OCI-LY3 (cell line): ENCODE measurements at regions not wholly inside any gene's neighbourhood (a gene's known extent, or its start where the extent isn't known, plus 50 kb on each side); places are given as distances from the start of the nearest gene placed in this dataset.

Source experiments
- H2AFZ ChIP-seq: fragments of 200-600, 300-600 bp; shearing (Covaris generic); 2 replicates; pipeline ENCODE4 v1.6.0; 2014; ENCODE audit warnings: antibody characterized with exemption, low read depth, low read length
- H3K27ac ChIP-seq: fragments of 200-600, 300-600 bp; sonication (generic); 2 replicates; pipeline ENCODE4 v1.5.1; 2014; ENCODE audit warnings: mild to moderate bottlenecking, low read length, moderate library complexity, mixed read lengths
- H3K27me3 ChIP-seq: fragments of 200-600, 300-600 bp; sonication (generic); 2 replicates; pipeline ENCODE4 v1.6.1; 2014; ENCODE audit warnings: low read depth, low read length, mixed read lengths
- H3K36me3 ChIP-seq: fragments of 200-600, 300-600 bp; sonication (generic); replicated peaks from 2 replicates; pipeline ENCODE3; 2014; ENCODE audit warnings: low read depth, low read length, mixed read lengths
- H3K4me1 ChIP-seq: fragments of 300-600, 200-600 bp; sonication (generic); 2 replicates; pipeline ENCODE4 v1.6.1; 2014; ENCODE audit warnings: low read length, mixed read lengths
- H3K4me2 ChIP-seq: fragments of 200-600, 300-600 bp; sonication (generic); 2 replicates; pipeline ENCODE4 v1.6.1; 2014; ENCODE audit warnings: low read length, mixed read lengths
- H3K4me3 ChIP-seq: fragments of 300-600, 200-600 bp; sonication (generic); 2 replicates; pipeline ENCODE4 v1.5.1; 2014; ENCODE audit warnings: antibody characterized with exemption, mild to moderate bottlenecking, low read length, moderate library complexity
- H3K79me2 ChIP-seq: fragments of 300-600, 200-600 bp; shearing (Covaris generic); 2 replicates; pipeline ENCODE4 v1.6.1; 2014; ENCODE audit warnings: mild to moderate bottlenecking, low read length, mixed read lengths
- H3K9ac ChIP-seq: fragments of 300-600, 200-600 bp; shearing (Covaris generic); 2 replicates; pipeline ENCODE4 v1.6.0; 2014; ENCODE audit warnings: mild to moderate bottlenecking, low read length, moderate library complexity
- H3K9me3 ChIP-seq: fragments of 200-600, 300-600 bp; shearing (Covaris generic); 2 replicates; pipeline ENCODE4 v1.6.1; 2014; ENCODE audit warnings: low read length, mixed read lengths; ENCODE audit not compliant: insufficient read depth
- H4K20me1 ChIP-seq: fragments of 200-600, 300-600 bp; sonication (generic); 2 replicates; pipeline ENCODE4 v1.6.1; 2016; ENCODE audit warnings: low read length, mixed read lengths; ENCODE audit not compliant: insufficient read depth
- CTCF ChIP-seq: fragments of 200-600, 300-600 bp; sonication (generic); IDR thresholded peaks from 2 replicates; pipeline ENCODE4 v1.5.1; 2014; ENCODE audit warnings: antibody characterized with exemption, low read length, low read depth
- EZH2phosphoT487 ChIP-seq: fragments of 200-600 bp; shearing (Covaris generic); IDR thresholded peaks from 2 replicates; pipeline ENCODE4 v1.6.1; 2018; ENCODE audit warnings: antibody characterized with exemption, mixed run types, low read depth

DNA sequence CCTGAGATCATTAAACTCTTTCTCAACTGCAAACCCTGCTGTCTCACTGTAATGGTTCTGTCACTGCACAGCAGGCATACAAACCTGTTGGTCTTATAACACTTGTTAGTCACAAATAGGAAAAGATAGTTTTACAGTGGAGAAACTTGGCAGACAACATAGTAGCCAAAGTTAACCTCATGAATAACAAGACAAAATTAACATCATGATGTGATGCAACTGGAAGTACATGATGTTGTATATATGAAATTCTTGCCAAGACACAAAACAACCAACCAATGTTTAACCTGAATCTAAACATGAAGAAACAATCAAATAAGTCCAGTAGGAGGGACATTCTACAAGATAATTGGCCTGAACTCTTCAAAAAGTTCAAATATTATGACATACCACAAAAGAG is 189.3 kb downstream of the RNF152 start:
- Histone ChIP-seq H2AFZ (no peak overlapping the region), H3K27me3 (peaks cover 45% of the 10 kb centered on the region), H3K4me2 (no peak overlapping the region), H3K4me3 (no peak overlapping the region), H3K79me2 (no peaks in the 10 kb centered on the region), H3K9ac (no peak overlapping the region), H3K27ac (no peak overlapping the region), H3K9me3 (no peaks in the 10 kb centered on the region; the same call in 1 of the 2 replicates), H4K20me1 (no peaks in the 10 kb centered on the region), H3K4me1 (no peaks in the 10 kb centered on the region), H3K36me3 (no peaks in the 10 kb centered on the region)
- TF ChIP-seq CTCF = no peak
- no peak for TF ChIP-seq EZH2phosphoT487

DNA sequence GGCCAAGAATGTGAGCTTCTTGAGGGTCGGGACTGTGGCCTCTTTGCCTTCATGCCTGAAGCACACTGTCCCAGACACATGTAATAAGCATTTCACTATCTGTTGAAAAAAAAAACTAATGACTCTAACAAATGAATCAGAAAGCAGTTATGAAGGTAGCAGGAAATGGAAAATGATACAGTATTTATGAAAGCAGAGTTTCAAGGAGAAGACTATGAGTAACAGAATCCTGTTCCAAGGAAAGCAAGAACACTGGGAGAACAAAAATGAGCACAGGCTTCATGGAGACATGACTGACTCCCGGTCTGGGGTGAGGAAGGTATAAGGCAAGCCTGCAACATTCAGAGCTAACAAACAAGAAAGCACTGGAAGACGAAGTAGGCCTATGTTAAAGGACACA is 190.8 kb downstream of the RNF152 start:
- H3K4me1 ChIP-seq = no peaks in the 10 kb centered on the region
- H4K20me1 ChIP-seq = no peaks in the 10 kb centered on the region
- H3K9ac ChIP-seq = no peak overlapping the region
- peaks cover 45% of the 10 kb centered on the region for H3K27me3 ChIP-seq
- TF ChIP-seq CTCF (no peak), EZH2phosphoT487 (no peak)
- H2AFZ ChIP-seq = no peak overlapping the region
- H3K4me2 ChIP-seq = no peak overlapping the region
- H3K9me3 ChIP-seq = no peaks in the 10 kb centered on the region; the same call in 1 of the 2 replicates
- H3K36me3 ChIP-seq = no peaks in the 10 kb centered on the region
- H3K27ac ChIP-seq = no peak overlapping the region
- no peaks in the 10 kb centered on the region for H3K79me2 ChIP-seq
- no peak overlapping the region for H3K4me3 ChIP-seq

DNA sequence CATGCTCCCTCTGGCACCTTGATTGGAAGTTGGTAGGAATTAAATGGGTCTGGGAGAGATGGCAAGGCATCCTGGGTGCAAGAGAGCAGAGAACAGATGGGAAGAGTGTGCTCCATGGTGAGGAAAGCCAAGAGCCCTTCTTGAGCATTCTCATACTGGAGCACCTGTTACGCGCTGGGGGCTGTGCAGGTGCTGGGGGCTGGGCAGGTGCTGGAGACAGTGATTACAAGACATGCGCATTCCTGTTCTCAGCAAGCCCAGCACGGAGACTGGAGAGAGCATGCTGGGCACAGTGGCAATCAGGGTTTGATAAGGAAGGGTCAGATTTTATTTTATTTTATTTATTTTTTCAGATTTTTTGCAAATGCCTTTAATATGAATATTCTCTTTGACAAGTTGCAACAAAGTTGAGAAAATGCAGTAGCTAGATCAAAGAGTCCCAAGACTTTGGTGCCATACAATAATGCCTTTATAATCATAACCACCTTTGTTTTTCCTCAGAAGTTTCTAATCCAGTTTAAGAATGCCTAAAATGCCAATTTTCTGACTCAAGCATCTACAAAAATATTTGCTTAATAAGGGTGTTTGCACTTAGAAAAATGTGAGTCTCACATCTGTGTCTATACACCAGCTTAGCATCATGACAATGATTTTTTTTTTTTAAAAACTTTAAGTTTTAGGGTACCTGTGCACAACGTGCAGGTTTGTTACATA is 193.3 kb downstream of the RNF152 start:
- Histone ChIP-seq H3K4me1 (no peaks in the 10 kb centered on the region), H3K27me3 (peaks cover 34% of the 10 kb centered on the region), H4K20me1 (no peaks in the 10 kb centered on the region), H3K9ac (no peak overlapping the region), H3K27ac (no peak overlapping the region), H3K79me2 (no peaks in the 10 kb centered on the region), H3K4me3 (no peak overlapping the region), H3K4me2 (no peak overlapping the region), H3K36me3 (no peaks in the 10 kb centered on the region), H3K9me3 (no peaks in the 10 kb centered on the region; the same call in 1 of the 2 replicates), H2AFZ (no peak overlapping the region)
- TF ChIP-seq CTCF = no peak
- no peak for TF ChIP-seq EZH2phosphoT487

DNA sequence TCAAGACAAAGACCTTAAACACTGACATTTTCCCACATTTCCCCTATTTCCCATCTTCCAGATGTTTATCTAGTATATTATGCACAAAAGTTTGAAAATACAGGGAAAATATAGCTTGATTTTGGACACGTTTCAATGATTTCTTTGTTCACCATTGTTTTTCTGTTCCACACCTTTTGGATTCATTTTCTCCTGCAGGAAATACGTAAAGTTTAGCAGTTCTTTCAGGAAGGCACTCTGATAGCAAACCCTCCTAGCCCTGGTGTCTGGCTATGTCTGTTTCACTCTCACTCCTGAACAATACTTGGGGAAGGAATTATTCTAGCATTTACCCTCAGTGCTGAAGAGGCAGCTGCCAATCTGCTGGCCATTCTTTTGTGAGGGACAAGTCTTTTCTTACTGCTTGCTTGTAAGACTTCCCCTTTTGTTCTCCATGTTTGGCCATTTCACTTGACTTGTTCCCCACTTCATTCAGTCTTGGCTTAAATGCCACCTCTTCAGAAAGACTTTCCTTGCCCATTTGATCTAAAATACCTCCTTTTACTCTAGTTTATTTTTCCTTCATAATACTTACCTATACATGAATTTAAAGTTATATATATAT is 195.4 kb downstream of the RNF152 start:
- no peak overlapping the region for H3K4me3 ChIP-seq
- no peak overlapping the region for H3K9ac ChIP-seq
- H2AFZ ChIP-seq = no peak overlapping the region
- H3K27me3 ChIP-seq = peaks cover 21% of the 10 kb centered on the region
- H3K79me2 ChIP-seq = no peaks in the 10 kb centered on the region
- H3K27ac ChIP-seq = no peak overlapping the region
- H3K9me3 ChIP-seq = no peaks in the 10 kb centered on the region
- no peaks in the 10 kb centered on the region for H3K4me1 ChIP-seq
- no peaks in the 10 kb centered on the region for H4K20me1 ChIP-seq
- TF ChIP-seq EZH2phosphoT487 (no peak), CTCF (no peak)
- H3K36me3 ChIP-seq = no peaks in the 10 kb centered on the region
- no peak overlapping the region for H3K4me2 ChIP-seq
